Type B pancreatic cell (in vitro differentiated cells): ENCODE measurements at regions not wholly inside any gene's neighbourhood (a gene's known extent, or its start where the extent isn't known, plus 50 kb on each side); places are given as distances from the start of the nearest gene placed in this dataset.
"Not testable (repeated sequence)": the region's sequence is repeated elsewhere in the genome, so short reads cannot be mapped to it uniquely, and the experiment has no call there.

Source experiments
- DNase-seq: peaks from one replicate; pipeline ENCODE4 v3.0.0; 2021; ENCODE audit warnings: mixed read lengths; ENCODE audit not compliant: unreplicated experiment; ENCODE audit errors: extremely low spot score
- H3K27ac Mint-ChIP-seq: 2 replicates; pipeline ENCODE4 v1.8.0; 2021; ENCODE audit warnings: mild to moderate bottlenecking, mixed read lengths
- H3K27me3 Mint-ChIP-seq: 2 replicates; pipeline ENCODE4 v1.8.0; 2021; ENCODE audit warnings: mixed read lengths
- H3K36me3 Mint-ChIP-seq: 2 replicates; pipeline ENCODE4 v1.8.0; 2021; ENCODE audit warnings: mixed read lengths
- H3K4me1 Mint-ChIP-seq: one replicate; pipeline ENCODE4 v1.8.0; 2021; ENCODE audit warnings: mixed read lengths; ENCODE audit not compliant: unreplicated experiment
- H3K4me3 Mint-ChIP-seq: 2 replicates; pipeline ENCODE4 v1.8.0; 2021; ENCODE audit warnings: mild to moderate bottlenecking, mixed read lengths
- H3K9me3 Mint-ChIP-seq: 2 replicates; pipeline ENCODE4 v1.8.0; 2021; ENCODE audit warnings: mixed read lengths
- TF ChIP-seq, protein P1 (sequence below): fragments of 200-600 bp; sonication (generic); conservative IDR thresholded peaks from 2 replicates; pipeline ENCODE4 v1.5.0; 2021; ENCODE audit warnings: antibody characterized with exemption, mild to moderate bottlenecking

DNA sequence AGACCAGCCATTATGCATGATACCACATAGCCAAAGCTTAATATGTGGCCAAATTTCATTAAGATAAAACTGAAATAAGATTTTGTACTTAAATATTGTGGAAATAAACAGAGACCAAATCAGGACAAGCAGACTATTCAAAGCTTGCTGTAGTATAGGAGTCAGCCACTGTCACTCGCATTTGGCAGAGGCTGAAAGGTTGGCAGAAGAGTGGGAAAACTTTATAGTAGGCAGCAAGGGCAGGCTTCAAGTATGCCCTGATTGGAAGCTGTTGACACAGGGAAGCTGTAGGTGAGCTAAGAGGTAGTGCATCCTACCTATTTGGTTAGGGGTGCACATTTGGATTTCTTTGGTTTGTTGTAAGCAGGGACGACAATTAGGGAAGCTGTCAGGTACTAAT is 202.5 kb upstream of the PDZRN3 start:
- H3K36me3 Mint-ChIP-seq, result peaks cover 3% of the 10 kb centered on the region
- no peak overlapping the region for H3K4me3 Mint-ChIP-seq
- peaks cover 12% of the 10 kb centered on the region for H3K4me1 Mint-ChIP-seq
- no peaks in the 10 kb centered on the region for H3K27me3 Mint-ChIP-seq
- no peak overlapping the region for H3K27ac Mint-ChIP-seq
- TF ChIP-seq, protein P1, sequence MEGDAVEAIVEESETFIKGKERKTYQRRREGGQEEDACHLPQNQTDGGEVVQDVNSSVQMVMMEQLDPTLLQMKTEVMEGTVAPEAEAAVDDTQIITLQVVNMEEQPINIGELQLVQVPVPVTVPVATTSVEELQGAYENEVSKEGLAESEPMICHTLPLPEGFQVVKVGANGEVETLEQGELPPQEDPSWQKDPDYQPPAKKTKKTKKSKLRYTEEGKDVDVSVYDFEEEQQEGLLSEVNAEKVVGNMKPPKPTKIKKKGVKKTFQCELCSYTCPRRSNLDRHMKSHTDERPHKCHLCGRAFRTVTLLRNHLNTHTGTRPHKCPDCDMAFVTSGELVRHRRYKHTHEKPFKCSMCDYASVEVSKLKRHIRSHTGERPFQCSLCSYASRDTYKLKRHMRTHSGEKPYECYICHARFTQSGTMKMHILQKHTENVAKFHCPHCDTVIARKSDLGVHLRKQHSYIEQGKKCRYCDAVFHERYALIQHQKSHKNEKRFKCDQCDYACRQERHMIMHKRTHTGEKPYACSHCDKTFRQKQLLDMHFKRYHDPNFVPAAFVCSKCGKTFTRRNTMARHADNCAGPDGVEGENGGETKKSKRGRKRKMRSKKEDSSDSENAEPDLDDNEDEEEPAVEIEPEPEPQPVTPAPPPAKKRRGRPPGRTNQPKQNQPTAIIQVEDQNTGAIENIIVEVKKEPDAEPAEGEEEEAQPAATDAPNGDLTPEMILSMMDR, result no peak
- DNase-seq, result no peak
- peaks cover 13% of the 10 kb centered on the region for H3K9me3 Mint-ChIP-seq

- H3K27ac Mint-ChIP-seq, DNase-seq, H3K27me3 Mint-ChIP-seq, H3K36me3 Mint-ChIP-seq, H3K4me1 Mint-ChIP-seq, H3K4me3 Mint-ChIP-seq: not testable (repeated sequence)
- H3K9me3 Mint-ChIP-seq, result peaks cover 20% of the 10 kb centered on the region
Observed at GRCh38 chr3:73820896-73821295, 196.2 kb upstream of the PDZRN3 start.

GRCh38 chr3:73820431-73820830 is 195.7 kb upstream of the PDZRN3 start:
- peaks cover 20% of the 10 kb centered on the region for H3K9me3 Mint-ChIP-seq
- peaks cover 10% of the 10 kb centered on the region for H3K4me1 Mint-ChIP-seq
- no peak overlapping the region for H3K4me3 Mint-ChIP-seq
- H3K27ac Mint-ChIP-seq, result no peak overlapping the region
- H3K36me3 Mint-ChIP-seq, result peaks cover 3% of the 10 kb centered on the region
- H3K27me3 Mint-ChIP-seq, result no peaks in the 10 kb centered on the region
- DNase-seq, result no peak
- TF ChIP-seq, protein P1, result no peak

GRCh38 chr3:73815966-73816365 is 191.2 kb upstream of the PDZRN3 start:
- no peak for DNase-seq
- H3K4me1 Mint-ChIP-seq, result peaks cover 24% of the 10 kb centered on the region
- H3K27me3 Mint-ChIP-seq, result no peaks in the 10 kb centered on the region
- H3K36me3 Mint-ChIP-seq, result peaks cover 3% of the 10 kb centered on the region
- H3K9me3 Mint-ChIP-seq, result peaks cover 3% of the 10 kb centered on the region
- no peak overlapping the region for H3K27ac Mint-ChIP-seq
- H3K4me3 Mint-ChIP-seq, result no peak overlapping the region
- TF ChIP-seq, protein P1, result no peak

DNA sequence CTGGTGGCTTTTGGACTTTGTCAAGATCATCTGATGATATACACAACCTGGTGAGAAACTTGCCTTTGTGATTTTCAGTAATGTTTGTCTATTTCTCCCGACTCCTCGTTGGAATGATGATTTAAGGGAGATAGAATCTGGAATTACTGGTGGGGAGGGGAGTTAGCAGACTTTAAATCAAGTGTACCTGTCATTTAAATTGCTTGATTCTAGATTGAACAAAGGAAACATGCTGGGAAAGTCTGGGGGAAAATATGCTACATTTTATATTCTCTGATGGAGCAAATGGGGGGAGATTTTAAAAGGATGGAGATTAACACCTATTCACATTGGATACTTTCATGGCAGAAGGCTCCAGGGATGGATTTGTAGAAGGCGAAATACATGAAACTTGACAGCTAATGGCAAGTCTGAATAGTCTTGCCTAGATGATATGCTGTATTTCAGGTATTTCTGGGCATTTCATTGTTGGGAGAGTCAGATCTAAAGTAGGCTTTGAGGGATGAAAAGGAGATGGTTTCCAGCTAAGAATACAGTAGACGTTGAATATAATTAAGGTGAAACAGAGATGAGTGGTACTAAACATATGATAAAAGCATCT is 189.1 kb upstream of the PDZRN3 start:
- H3K4me3 Mint-ChIP-seq, result peak overlapping the region; percentile 53
- H3K36me3 Mint-ChIP-seq, result peaks cover 3% of the 10 kb centered on the region
- TF ChIP-seq, protein P1, result no peak
- H3K27me3 Mint-ChIP-seq, result no peaks in the 10 kb centered on the region
- H3K4me1 Mint-ChIP-seq, result peaks cover 32% of the 10 kb centered on the region
- no peak for DNase-seq
- H3K27ac Mint-ChIP-seq, result peak overlapping the region; percentile 7
- H3K9me3 Mint-ChIP-seq, result no peaks in the 10 kb centered on the region

- TF ChIP-seq, protein P1, result no peak
- Mint-ChIP-seq H3K27me3 (no peaks in the 10 kb centered on the region), H3K9me3 (no peaks in the 10 kb centered on the region), H3K27ac (no peak overlapping the region), H3K4me1 (peaks cover 31% of the 10 kb centered on the region), H3K4me3 (peak overlapping the region; percentile 53), H3K36me3 (peaks cover 3% of the 10 kb centered on the region)
- no peak for DNase-seq
Observed at GRCh38 chr3:73813291-73813690, 188.6 kb upstream of the PDZRN3 start.
